Panc1 (cell line): ENCODE measurements at regions not wholly inside any gene's neighbourhood (a gene's known extent, or its start where the extent isn't known, plus 50 kb on each side); places are given as distances from the start of the nearest gene placed in this dataset.

Experiments used
- ATAC-seq: fragments of 200-7000 bp; cut with Tn5 transposase; 2 replicates; pipeline ENCODE4 v1.9.1; 2020; ENCODE audit warnings: mild to moderate bottlenecking, moderate library complexity
- BruUV-seq: library from RNA; stranded (reverse); fragments of 400-500 nt; replicated peaks from 2 replicates; lab custom pipeline; 2021; lab: Mats Ljungman, UMichigan
- CTCF ChIA-PET: fragments of 300-600 bp; sonication (Branson Sonifier 250); formaldehyde crosslinking; loops from one replicate; lab custom pipeline; 2022; ENCODE audit warnings: antibody characterized with exemption; lab: Charles Lee
- POLR2A ChIA-PET: fragments of 300-600 bp; sonication (Branson Sonifier 250); formaldehyde crosslinking; loops from one replicate; lab custom pipeline; 2022; ENCODE audit warnings: antibody characterized with exemption; lab: Charles Lee
- DNase-seq: peaks from one replicate; pipeline ENCODE4 v3.0.0-alpha.2; 2010; ENCODE audit warnings: low read depth, low spot score
- H3K27ac ChIP-seq: 2 replicates; pipeline ENCODE4 v1.5.1; 2011; ENCODE audit warnings: mild to moderate bottlenecking, low read length, inconsistent platforms
- H3K27me3 ChIP-seq: fragments of 200-500 bp; sonication (Bioruptor generic); 2 replicates; pipeline ENCODE4 v1.6.0; 2014; ENCODE audit warnings: low read length, inconsistent platforms; ENCODE audit not compliant: control insufficient read depth, insufficient read depth
- H3K36me3 ChIP-seq: fragments of 200-500 bp; sonication (Bioruptor generic); 2 replicates; pipeline ENCODE4 v1.5.1; 2014; ENCODE audit warnings: inconsistent platforms, mild to moderate bottlenecking, low read length, moderate library complexity; ENCODE audit not compliant: control insufficient read depth, insufficient read depth
- H3K4me1 ChIP-seq: 2 replicates; pipeline ENCODE4 v1.5.1; 2011; ENCODE audit warnings: inconsistent platforms, mild to moderate bottlenecking, low read length, moderate library complexity; ENCODE audit not compliant: control insufficient read depth, insufficient read depth
- H3K4me3 ChIP-seq, 2 experiments: 2 replicates each; pipeline ENCODE4 v1.5.1; 2011 to 2012; ENCODE audit warnings: low read depth in 2 of 2, low read length in 2 of 2, mild to moderate bottlenecking in 2 of 2, inconsistent platforms in 1 of 2, moderate library complexity in 1 of 2
- H3K9me3 ChIP-seq: fragments of 200-500 bp; sonication (Bioruptor generic); 2 replicates; pipeline ENCODE4 v1.5.1; 2014; ENCODE audit warnings: low read depth, mild to moderate bottlenecking, inconsistent platforms, low read length, moderate library complexity; ENCODE audit not compliant: control insufficient read depth, insufficient read depth
- POLR2AphosphoS5 ChIP-seq: IDR thresholded peaks from 2 replicates; pipeline ENCODE4 v1.6.1; 2012; ENCODE audit warnings: mild to moderate bottlenecking, low read depth, low read length, moderate library complexity
- SIN3A ChIP-seq: IDR thresholded peaks from 2 replicates; pipeline ENCODE4 v1.6.1; 2012; ENCODE audit warnings: low read depth, mild to moderate bottlenecking, low read length, moderate library complexity, borderline replicate concordance; ENCODE audit not compliant: insufficient read depth
- TCF7L2 ChIP-seq: IDR thresholded peaks from 2 replicates; pipeline ENCODE4 v1.6.1; 2011; ENCODE audit warnings: mild to moderate bottlenecking, low read depth, low read length, inconsistent platforms
- in situ Hi-C: cut with HindIII; loops from 2 replicates; pipeline ENCODE4 v1.10.0; 2016; ENCODE audit warnings: low sequenced_read_pairs, low pct_unique_long_range_greater_than_20kb
- intact Hi-C: fragments of 100-400 bp; cut with micrococcal nuclease; formaldehyde crosslinking; loops from one replicate; pipeline ENCODE4 v1.10.0; 2022; ENCODE audit not compliant: unreplicated experiment
- TF ChIP-seq, protein P1 (sequence below): fragments of 450-650 bp; IDR thresholded peaks from 2 replicates; pipeline ENCODE4 v1.5.1; 2017; ENCODE audit warnings: mild to moderate bottlenecking
- TF ChIP-seq, protein P2 (sequence below), 2 experiments: IDR thresholded peaks; 2 replicates each; pipeline ENCODE4 v1.6.1; 2011 to 2012; ENCODE audit warnings: low read depth in 2 of 2, control low read depth in 1 of 2, low read length in 1 of 2, mild to moderate bottlenecking in 1 of 2, moderate library complexity in 1 of 2; ENCODE audit not compliant: insufficient read depth in 1 of 2

DNA sequence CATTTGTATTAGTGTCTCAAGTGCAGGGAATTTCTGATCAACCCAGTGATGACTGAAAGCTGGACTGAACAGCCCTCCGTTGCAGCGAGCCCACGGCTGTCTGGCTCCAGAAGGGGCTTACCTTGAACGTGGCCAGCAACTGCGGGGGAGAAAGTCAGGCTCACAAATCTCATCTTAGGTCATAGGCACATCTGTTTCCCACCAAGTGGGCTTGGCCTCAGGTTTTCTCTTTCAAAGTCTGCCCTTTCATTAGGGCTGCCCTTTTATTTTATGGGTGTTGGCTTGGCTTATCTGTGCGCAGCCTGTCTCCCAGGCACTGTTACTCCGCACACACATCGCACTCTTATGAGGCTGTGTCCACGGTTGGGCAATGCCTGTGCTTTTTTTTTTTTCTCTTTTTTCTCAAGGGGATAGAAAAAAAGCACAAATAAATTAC lies 178.0 kb downstream of the JCAD start:
- no peak overlapping the region for H3K27ac ChIP-seq
- in situ Hi-C loops = no loop called here
- H3K27me3 ChIP-seq = no peaks in the 10 kb centered on the region
- no peaks in the 10 kb centered on the region for H3K4me1 ChIP-seq
- no peak for TF ChIP-seq POLR2AphosphoS5
- TF ChIP-seq, protein P1, sequence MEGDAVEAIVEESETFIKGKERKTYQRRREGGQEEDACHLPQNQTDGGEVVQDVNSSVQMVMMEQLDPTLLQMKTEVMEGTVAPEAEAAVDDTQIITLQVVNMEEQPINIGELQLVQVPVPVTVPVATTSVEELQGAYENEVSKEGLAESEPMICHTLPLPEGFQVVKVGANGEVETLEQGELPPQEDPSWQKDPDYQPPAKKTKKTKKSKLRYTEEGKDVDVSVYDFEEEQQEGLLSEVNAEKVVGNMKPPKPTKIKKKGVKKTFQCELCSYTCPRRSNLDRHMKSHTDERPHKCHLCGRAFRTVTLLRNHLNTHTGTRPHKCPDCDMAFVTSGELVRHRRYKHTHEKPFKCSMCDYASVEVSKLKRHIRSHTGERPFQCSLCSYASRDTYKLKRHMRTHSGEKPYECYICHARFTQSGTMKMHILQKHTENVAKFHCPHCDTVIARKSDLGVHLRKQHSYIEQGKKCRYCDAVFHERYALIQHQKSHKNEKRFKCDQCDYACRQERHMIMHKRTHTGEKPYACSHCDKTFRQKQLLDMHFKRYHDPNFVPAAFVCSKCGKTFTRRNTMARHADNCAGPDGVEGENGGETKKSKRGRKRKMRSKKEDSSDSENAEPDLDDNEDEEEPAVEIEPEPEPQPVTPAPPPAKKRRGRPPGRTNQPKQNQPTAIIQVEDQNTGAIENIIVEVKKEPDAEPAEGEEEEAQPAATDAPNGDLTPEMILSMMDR = no peak
- no peak for TF ChIP-seq TCF7L2
- TF ChIP-seq, protein P2, sequence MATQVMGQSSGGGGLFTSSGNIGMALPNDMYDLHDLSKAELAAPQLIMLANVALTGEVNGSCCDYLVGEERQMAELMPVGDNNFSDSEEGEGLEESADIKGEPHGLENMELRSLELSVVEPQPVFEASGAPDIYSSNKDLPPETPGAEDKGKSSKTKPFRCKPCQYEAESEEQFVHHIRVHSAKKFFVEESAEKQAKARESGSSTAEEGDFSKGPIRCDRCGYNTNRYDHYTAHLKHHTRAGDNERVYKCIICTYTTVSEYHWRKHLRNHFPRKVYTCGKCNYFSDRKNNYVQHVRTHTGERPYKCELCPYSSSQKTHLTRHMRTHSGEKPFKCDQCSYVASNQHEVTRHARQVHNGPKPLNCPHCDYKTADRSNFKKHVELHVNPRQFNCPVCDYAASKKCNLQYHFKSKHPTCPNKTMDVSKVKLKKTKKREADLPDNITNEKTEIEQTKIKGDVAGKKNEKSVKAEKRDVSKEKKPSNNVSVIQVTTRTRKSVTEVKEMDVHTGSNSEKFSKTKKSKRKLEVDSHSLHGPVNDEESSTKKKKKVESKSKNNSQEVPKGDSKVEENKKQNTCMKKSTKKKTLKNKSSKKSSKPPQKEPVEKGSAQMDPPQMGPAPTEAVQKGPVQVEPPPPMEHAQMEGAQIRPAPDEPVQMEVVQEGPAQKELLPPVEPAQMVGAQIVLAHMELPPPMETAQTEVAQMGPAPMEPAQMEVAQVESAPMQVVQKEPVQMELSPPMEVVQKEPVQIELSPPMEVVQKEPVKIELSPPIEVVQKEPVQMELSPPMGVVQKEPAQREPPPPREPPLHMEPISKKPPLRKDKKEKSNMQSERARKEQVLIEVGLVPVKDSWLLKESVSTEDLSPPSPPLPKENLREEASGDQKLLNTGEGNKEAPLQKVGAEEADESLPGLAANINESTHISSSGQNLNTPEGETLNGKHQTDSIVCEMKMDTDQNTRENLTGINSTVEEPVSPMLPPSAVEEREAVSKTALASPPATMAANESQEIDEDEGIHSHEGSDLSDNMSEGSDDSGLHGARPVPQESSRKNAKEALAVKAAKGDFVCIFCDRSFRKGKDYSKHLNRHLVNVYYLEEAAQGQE (IDR thresholded peaks at IDR 0.05; ENCODE audit: insufficient read depth in 1 of 2, low read depth in 2 of 2, low read length in 1 of 2) = no peak
- TF ChIP-seq SIN3A = no peak
- intact Hi-C loops = no loop called here
- no TSS peak for BruUV-seq
- H3K4me3 ChIP-seq = no peak overlapping the region
- no peaks in the 10 kb centered on the region for H3K36me3 ChIP-seq
- POLR2A ChIA-PET = no interaction called here
- DNase-seq = no peak
- CTCF ChIA-PET = no interaction called here
- no peak for ATAC-seq
- H3K9me3 ChIP-seq = no peaks in the 10 kb centered on the region

- BruUV-seq = no TSS peak
- in situ Hi-C loops (no loop called here), intact Hi-C loops (no loop called here)
- no peaks in the 10 kb centered on the region for H3K27me3 ChIP-seq
- ATAC-seq (no peak), DNase-seq (no peak)
- TF ChIP-seq POLR2AphosphoS5 (no peak), SIN3A (no peak), TCF7L2 (no peak)
- TF ChIP-seq, protein P2 (IDR thresholded peaks at IDR 0.05; ENCODE audit: insufficient read depth in 1 of 2, low read depth in 2 of 2, low read length in 1 of 2) = no peak
- TF ChIP-seq, protein P1 = no peak
- H3K27ac ChIP-seq = no peak overlapping the region
- H3K36me3 ChIP-seq = no peaks in the 10 kb centered on the region
- POLR2A ChIA-PET = no interaction called here
- no peak overlapping the region for H3K4me3 ChIP-seq
- CTCF ChIA-PET = no interaction called here
- H3K4me1 ChIP-seq = no peaks in the 10 kb centered on the region
- H3K9me3 ChIP-seq = no peaks in the 10 kb centered on the region
Observed at GRCh38 chr10:29880856-29881255, 178.5 kb downstream of the JCAD start.
